ENCODE measurements at regions not wholly inside any gene's neighbourhood (a gene's known extent, or its start where the extent isn't known, plus 50 kb on each side); places are given as distances from the start of the nearest gene placed in this dataset.
A peak's percentile ranks its signal among the peaks of the same experiment; 100 is the strongest.

DNA sequence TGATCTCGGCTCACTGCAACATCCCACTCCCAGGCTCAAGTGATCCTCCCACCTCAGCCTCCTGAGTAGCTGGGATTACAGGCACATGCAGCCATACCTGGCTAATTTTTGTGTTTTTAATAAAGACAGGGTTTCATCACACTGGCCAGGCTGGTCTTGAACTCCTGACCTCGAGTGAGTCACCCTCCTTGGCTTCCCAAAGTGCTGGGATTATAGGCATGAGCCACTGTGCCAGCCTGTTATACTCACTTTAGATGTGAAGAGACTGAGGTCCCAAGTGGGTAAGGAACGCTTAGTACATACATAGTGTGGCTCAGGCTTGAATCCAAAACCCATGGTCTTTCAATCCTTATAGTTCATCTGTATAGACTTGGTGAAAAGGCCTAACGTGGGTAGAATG lies 63.7 kb upstream of the EPS8L3 start:
- DNase-seq (ENCODE audit: extremely low read depth, low read depth, low spot score): no peak

DNA sequence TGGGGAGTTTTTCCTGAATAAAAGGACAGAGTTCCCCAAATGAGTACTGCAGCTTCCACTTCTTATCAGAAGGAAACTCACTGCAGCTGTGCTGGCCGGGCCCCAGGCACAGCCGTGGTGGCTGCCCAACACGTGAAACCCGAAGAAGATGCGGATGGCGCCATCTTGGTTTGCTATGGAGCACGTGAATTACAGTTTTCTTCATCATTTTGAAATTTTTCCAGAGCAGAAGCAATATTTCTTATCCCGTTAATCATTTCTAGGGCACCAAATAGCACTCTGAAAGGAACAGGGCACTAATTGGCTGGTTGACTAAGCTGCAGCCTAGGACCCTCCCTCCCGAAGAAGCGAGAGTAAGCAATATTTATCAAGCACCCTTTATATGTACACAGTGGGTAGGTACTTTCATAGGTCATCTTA lies 63.2 kb upstream of the EPS8L3 start:
- DNase-seq (ENCODE audit: extremely low read depth, low read depth, low spot score): no peak

GRCh38 chr1:109826446-109826845 lies 62.7 kb upstream of the EPS8L3 start:
- DNase-seq (ENCODE audit: extremely low read depth, low read depth, low spot score): no peak

- DNase-seq (ENCODE audit: extremely low read depth, low read depth, low spot score): no peak
Measured at GRCh38 chr1:109824349-109825115, 60.8 kb upstream of the EPS8L3 start.

GRCh38 chr1:109823543-109824348 lies 60.0 kb upstream of the EPS8L3 start:
- no peak for DNase-seq (ENCODE audit: extremely low read depth, low read depth, low spot score)

GRCh38 chr1:109822749-109823542 lies 59.2 kb upstream of the EPS8L3 start:
- DNase-seq (ENCODE audit: extremely low read depth, low read depth, low spot score): no peak

- no peak for DNase-seq (ENCODE audit: extremely low read depth, low read depth, low spot score)
Measured at GRCh38 chr1:109821831-109822745, 58.4 kb upstream of the EPS8L3 start.

GRCh38 chr1:109821221-109821669 lies 57.5 kb upstream of the EPS8L3 start:
- DNase-seq (ENCODE audit: extremely low read depth, low read depth, low spot score): peak; percentile 14

DNA sequence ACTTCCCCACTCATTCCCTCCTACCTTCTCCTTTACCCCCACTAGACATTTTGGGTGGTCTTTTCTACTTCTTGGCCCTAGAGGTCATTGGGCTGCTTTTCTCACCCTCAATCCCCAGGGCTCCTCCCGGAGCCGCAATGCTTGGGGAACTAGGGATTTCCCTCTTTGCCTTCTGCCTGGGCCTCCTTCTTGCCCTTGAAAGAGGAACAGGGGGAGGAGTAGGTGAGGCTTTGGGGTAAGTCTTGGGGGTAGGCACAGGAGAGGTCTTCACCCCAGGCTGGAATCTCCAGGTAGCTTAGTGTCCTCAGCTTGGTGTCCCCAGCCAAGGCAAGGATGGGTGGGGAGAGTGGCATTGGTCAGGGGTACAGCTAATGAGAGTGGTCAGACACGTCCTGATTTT lies 56.2 kb upstream of the EPS8L3 start:
- DNase-seq (ENCODE audit: extremely low read depth, low read depth, low spot score): no peak

DNA sequence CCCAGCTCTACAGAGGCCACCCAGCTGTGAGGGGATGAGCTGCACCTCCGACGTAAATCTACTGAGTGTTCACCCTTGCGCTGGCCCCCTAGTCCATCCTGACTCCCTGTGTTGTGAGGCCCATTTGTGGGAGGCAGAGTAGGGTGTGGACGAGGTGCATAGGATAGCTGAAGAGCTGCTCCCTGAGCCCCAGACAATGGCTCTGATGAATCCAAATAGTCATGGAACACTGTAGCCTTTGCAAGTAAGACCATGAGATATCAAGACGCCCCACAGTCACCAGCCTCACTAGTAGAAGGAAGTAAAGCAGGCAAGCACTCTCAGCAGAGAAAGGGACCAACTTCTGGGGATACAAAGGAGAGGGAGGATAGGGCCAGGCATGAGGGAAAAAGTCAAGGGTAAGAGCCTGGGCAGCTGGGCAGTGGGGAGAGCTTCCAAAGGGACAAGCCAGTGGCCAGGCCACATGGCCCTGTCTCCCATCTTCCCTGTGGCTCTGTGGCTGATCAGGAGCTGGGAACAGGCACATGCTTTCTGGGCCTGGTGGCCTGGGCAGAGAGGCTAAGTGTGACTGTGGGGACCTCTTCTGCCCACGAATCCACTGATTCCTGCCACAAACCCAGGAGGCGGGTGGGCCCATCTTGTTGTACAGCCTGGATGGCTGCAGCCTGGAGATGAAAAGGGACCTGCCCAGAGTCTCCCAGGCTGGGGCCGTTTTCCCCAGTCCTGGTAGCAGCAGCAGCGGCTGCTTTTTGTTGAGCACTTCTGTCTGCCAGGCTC lies 55.5 kb upstream of the EPS8L3 start:
- DNase-seq (ENCODE audit: extremely low read depth, low read depth, low spot score): no peak

DNA sequence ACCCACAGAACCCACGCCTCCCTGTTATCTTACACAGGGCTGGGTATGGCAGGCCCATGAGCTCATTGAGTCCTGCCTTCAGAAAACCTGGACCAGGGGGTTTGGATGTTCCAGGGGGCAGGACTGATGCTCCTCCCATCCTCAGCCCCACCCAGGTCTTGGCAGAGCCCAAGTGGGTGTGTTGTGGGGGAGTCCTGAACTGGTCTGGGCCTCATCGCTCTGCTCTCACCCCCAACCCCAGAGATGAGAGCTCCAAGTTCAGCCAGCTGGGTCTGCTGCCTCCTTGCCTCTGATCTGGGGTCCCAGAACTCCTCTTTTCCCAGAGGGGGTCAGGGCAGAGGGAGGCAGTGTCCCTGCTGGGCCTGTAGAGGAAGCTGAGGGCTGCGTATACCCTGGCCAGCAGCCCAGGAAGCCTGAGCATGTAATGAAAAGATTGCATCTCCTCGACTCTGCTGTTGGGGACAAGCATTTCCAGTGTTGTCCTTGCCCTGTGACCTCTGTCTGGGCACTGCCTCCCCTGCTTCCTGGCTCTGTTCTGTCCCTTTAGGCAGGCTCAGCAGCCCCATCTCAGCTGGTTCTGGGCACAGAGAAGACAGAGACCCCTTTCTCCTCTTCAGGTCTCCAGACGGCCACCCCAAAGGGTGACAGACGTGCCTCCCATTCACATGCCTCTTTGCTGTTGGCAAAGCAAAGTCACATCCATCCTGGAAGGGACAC lies 54.7 kb upstream of the EPS8L3 start:
- DNase-seq (ENCODE audit: extremely low read depth, low read depth, low spot score): no peak

DNA sequence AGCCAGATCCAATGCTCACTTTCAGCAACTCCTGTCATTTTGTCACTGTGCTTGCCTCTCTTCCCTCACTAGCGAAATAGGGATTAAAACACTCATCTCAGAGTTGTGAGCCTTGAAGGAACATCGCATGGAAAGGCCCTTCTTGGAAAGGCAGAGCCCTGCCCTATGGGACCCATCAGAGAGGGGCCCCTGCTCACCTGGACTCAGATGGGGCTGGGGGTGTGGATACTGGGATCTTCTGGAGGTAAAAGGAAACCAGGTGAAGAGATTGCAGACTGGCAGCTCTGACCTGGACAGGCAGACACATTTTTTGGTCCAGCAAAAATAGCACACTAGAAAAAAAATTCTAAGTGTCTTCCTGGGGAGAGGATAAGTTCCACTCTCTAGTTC lies 54.2 kb upstream of the EPS8L3 start:
- DNase-seq (ENCODE audit: extremely low read depth, low read depth, low spot score): no peak

- no peak for DNase-seq (ENCODE audit: extremely low read depth, low read depth, low spot score)
Measured at GRCh38 chr1:109816975-109817535, 53.3 kb upstream of the EPS8L3 start.

DNA sequence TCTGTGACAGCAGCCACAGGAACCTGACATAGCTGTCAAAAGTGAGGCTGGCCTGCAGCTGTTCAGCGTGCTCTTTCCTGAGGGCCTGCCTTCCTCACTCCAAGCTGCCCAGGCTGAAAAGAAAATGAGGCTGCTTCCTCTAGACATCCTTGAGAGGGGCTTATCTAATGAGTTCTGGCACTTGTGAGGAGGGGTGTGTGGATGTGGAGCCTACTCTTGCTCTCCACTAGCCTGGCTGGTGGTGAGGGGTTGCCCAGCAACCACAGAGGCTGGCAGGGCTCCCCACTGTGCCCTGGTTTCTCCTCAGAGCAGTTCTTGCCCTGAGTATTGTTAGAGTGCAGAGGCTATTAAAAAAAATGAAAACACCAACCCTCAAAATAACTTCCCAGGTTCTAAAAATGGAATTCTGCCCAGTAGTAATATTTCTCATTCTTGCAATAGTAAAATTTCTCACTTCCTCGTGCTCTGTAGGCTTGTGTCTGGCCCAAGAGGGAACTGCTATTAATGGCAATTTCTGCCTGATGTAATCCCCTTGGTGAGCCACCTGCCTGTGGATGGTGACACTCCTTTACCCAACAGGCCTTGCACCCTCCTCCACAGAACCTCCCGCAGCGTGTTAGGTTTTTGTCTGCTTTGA lies 52.6 kb upstream of the EPS8L3 start:
- DNase-seq (ENCODE audit: extremely low read depth, low read depth, low spot score): no peak

DNA sequence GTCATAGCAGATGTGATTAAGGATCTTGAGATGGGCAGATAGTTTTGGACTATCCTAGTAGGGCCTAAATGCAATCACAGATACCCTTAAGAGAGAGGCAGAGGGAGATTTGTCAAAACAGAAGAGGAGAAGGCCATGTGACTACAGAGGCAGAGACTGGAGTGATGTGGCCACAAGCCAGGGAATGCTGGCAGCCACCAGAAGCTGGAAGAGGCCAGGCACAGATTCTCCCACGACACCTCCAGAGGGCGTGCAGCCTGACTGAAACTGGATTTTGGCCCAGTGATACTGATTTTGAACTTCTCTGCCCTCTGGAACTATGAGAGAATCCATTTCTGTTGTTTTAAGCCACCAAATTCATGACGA lies 52.1 kb upstream of the EPS8L3 start:
- DNase-seq (ENCODE audit: extremely low read depth, low read depth, low spot score): no peak

DNA sequence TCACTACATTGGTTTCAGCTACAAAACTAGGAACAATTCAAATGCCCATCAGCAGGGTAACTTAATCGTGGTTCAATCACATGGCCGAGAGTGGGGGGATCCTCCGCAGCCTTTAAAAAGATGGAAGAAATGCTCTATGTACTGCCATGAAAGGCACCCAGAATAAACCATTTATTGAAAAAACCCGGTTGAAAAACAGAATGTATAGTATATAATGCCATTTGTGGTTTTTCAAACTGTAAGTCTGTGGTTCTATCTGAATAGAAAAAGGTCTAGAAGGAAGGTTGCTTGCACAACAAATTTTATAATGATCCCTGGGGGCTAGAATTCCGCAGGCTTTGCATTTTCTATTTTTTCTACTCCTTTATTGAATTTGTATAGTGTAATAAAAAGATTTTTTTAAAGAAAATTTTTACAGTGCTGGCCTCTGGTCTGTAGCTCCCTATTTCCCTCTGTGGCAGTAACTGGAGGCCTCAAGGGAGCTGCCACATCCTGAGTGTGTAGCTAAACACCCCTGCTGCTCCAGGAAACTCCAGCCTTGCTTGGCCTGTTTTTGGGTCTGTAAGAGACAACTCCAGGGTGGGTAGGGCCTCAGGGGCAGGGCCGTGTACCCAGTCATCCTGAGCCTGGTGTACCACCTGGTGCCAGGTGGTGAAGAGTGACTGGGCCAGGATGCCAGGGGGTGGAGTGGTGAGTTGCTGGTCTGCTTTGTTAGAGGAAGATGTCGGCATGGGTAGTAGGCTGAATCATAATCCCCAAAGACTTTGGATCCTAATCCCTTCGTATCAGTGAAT lies 51.5 kb upstream of the EPS8L3 start:
- no peak for DNase-seq (ENCODE audit: extremely low read depth, low read depth, low spot score)

DNA sequence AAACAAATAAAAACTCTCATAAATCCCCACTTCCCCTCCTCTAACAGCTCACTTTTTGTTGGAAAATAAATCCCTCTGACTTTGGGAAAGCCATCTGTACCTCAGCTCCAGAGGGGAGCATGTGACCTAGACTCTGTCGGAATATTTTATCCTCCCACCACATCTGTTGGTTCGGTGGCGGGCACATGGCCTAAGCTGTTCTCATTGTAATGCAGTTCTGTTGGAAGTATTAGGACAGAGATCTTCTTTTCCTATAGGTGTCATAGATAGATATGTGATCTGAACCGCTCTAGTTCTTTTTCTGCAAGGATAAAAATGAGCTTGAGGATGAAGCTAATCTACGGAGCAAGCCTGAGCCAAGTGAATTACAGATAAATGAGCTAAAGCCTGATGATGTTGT lies 50.5 kb upstream of the EPS8L3 start:
- no peak for DNase-seq (ENCODE audit: extremely low read depth, low read depth, low spot score)

All from glomerular endothelial cell (primary cell).